ENCODE measurements at regions not wholly inside any gene's neighbourhood (a gene's known extent, or its start where the extent isn't known, plus 50 kb on each side); places are given as distances from the start of the nearest gene placed in this dataset.

- FAIRE-seq, result no peak
- no peak for DNase-seq (ENCODE audit: insufficient read length, low spot score)
These were observed 482.8 kb downstream of the TBC1D22A start for GRCh38 chr22:47245286-47245685.

DNA sequence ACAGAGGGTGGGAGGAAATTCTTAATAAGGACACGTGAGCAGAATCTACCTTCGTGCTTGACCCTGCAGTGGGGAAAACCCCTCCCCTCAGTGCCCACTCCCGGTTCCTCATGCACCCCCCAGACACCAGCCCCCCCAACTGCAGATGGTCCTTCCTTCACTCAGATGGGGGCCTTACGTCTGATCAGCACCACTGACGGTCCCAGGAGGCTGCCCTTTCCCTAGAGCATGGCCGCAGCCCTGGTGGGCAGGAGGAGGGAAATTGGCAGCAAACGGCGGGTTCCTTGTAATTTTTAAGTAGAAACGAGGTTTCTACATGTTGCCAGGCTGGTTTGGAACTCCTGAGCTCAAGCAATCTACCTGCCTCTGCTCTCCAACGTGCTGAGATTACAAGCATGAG, 477.7 kb downstream of the TBC1D22A start:
- FAIRE-seq (no peak), DNase-seq (ENCODE audit: insufficient read length, low spot score) (no peak)
- TF ChIP-seq SPI1 (IDR thresholded peaks at IDR 0.05; ENCODE audit: low read depth, low read length), result no peak
- TF ChIP-seq POLR2AphosphoS5 (IDR thresholded peaks at IDR 0.05; ENCODE audit: low read depth, low read length), result no peak
- no peak for TF ChIP-seq POLR2A (IDR thresholded peaks at IDR 0.05; ENCODE audit: low read depth, low read length)
- no peak for TF ChIP-seq TAF1 (IDR thresholded peaks at IDR 0.05; ENCODE audit: low read depth, low read length)
- no peak for TF ChIP-seq PAX5 (IDR thresholded peaks at IDR 0.05; ENCODE audit: insufficient read depth, low read length, severe bottlenecking)
- no peak for TF ChIP-seq POU2F2 (IDR thresholded peaks at IDR 0.05; ENCODE audit: low read depth, low read length)

More at GRCh38 chr22:47245286-47245685, 482.8 kb downstream of the TBC1D22A start:
- TF ChIP-seq PAX5 (IDR thresholded peaks at IDR 0.05; ENCODE audit: insufficient read depth, low read length, severe bottlenecking), result no peak
- no peak for TF ChIP-seq POLR2AphosphoS5 (IDR thresholded peaks at IDR 0.05; ENCODE audit: low read depth, low read length)

GRCh38 chr22:47239474-47239860, 477.0 kb downstream of the TBC1D22A start:
- DNase-seq (ENCODE audit: insufficient read length, low spot score) (no peak), FAIRE-seq (no peak)
- TF ChIP-seq TAF1 (IDR thresholded peaks at IDR 0.05; ENCODE audit: low read depth, low read length), result no peak
- TF ChIP-seq POLR2A (IDR thresholded peaks at IDR 0.05; ENCODE audit: low read depth, low read length), result no peak
- TF ChIP-seq POLR2AphosphoS5 (IDR thresholded peaks at IDR 0.05; ENCODE audit: low read depth, low read length), result no peak
- TF ChIP-seq POU2F2 (IDR thresholded peaks at IDR 0.05; ENCODE audit: low read depth, low read length), result no peak
- TF ChIP-seq PAX5 (IDR thresholded peaks at IDR 0.05; ENCODE audit: insufficient read depth, low read length, severe bottlenecking), result no peak
- no peak for TF ChIP-seq SPI1 (IDR thresholded peaks at IDR 0.05; ENCODE audit: low read depth, low read length)

GRCh38 chr22:47238690-47239473, 476.4 kb downstream of the TBC1D22A start:
- no peak for DNase-seq (ENCODE audit: insufficient read length, low spot score)
- FAIRE-seq, result no peak

DNA sequence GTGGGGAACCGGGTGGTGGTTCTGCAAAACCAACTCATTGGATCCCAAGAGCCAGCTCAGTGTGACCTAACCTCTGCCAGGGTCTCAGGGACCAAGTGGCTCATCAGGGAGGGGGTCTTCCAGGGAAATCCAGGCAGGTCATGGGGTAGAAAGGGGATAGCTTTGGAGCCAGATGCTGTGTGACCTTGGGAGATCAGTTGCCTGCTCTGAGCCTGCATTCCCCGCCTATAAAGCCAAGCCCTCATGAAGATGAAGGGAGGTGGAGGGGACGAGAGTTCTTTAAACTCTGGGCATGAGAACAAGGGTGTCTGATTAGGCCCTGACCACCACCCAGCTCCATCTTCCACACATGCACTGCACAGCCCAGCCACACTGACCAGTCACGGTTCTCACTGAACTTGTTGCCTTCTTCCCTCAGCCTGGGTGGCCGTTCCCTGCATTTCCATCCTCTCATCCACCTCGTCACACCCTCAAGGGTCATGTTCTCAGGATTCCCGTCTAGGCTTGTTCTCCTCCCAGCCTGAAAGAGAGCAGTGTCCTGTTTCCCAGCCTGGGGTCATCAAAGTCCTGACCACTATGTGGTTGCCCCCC, 475.5 kb downstream of the TBC1D22A start:
- FAIRE-seq (no peak), DNase-seq (ENCODE audit: insufficient read length, low spot score) (no peak)
- TF ChIP-seq POU2F2 (IDR thresholded peaks at IDR 0.05; ENCODE audit: low read depth, low read length) (no peak), POLR2A (IDR thresholded peaks at IDR 0.05; ENCODE audit: low read depth, low read length) (no peak), PAX5 (IDR thresholded peaks at IDR 0.05; ENCODE audit: insufficient read depth, low read length, severe bottlenecking) (no peak), POLR2AphosphoS5 (IDR thresholded peaks at IDR 0.05; ENCODE audit: low read depth, low read length) (no peak), TAF1 (IDR thresholded peaks at IDR 0.05; ENCODE audit: low read depth, low read length) (no peak), SPI1 (IDR thresholded peaks at IDR 0.05; ENCODE audit: low read depth, low read length) (no peak)

More at GRCh38 chr22:47238690-47239473, 476.4 kb downstream of the TBC1D22A start:
- TF ChIP-seq TAF1 (IDR thresholded peaks at IDR 0.05; ENCODE audit: low read depth, low read length), result no peak
- no peak for TF ChIP-seq POLR2AphosphoS5 (IDR thresholded peaks at IDR 0.05; ENCODE audit: low read depth, low read length)
- TF ChIP-seq PAX5 (IDR thresholded peaks at IDR 0.05; ENCODE audit: insufficient read depth, low read length, severe bottlenecking), result no peak
- no peak for TF ChIP-seq SPI1 (IDR thresholded peaks at IDR 0.05; ENCODE audit: low read depth, low read length)
- no peak for TF ChIP-seq POU2F2 (IDR thresholded peaks at IDR 0.05; ENCODE audit: low read depth, low read length)
- TF ChIP-seq POLR2A (IDR thresholded peaks at IDR 0.05; ENCODE audit: low read depth, low read length), result no peak

DNA sequence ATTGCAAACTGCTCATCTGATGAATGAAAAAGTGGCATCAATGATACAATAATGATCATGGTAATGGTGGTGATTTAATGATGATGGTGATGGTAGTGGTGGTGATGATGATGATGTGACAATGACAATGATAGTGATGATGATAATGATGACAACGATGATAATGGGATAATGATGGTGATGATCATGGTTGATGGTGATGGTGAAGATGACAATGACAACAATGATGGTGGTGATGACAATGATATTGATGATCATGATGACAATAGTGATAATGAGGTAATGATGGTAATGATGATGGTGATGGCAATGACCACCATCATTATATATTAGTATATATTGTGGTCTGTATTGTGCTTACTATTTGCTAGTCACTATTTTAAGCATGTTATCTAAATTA, 474.3 kb downstream of the TBC1D22A start:
- FAIRE-seq (no peak), DNase-seq (ENCODE audit: insufficient read length, low spot score) (no peak)
- TF ChIP-seq POU2F2 (IDR thresholded peaks at IDR 0.05; ENCODE audit: low read depth, low read length) (no peak), PAX5 (IDR thresholded peaks at IDR 0.05; ENCODE audit: insufficient read depth, low read length, severe bottlenecking) (no peak), POLR2A (IDR thresholded peaks at IDR 0.05; ENCODE audit: low read depth, low read length) (no peak), TAF1 (IDR thresholded peaks at IDR 0.05; ENCODE audit: low read depth, low read length) (no peak), POLR2AphosphoS5 (IDR thresholded peaks at IDR 0.05; ENCODE audit: low read depth, low read length) (no peak), SPI1 (IDR thresholded peaks at IDR 0.05; ENCODE audit: low read depth, low read length) (no peak)

DNA sequence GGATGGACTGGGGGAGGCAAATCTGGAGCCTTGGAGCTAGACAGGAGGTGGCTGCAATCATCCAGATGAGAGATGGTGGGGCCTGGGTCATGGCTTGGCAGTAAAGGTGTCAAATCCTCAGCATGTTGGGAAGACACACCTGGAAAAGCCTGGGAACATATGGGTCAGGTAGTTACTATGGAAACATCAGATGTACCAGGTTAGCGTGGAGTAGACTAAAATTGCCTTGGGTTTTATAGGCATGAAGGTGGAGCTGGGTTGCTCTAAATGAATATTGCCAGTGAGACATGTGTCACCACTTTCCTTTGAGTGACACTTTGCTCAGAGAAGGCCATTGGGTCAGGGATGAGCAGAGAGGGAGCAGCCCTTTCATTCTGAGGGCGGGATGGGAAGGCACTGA, 473.7 kb downstream of the TBC1D22A start:
- no peak for DNase-seq (ENCODE audit: insufficient read length, low spot score)
- no peak for FAIRE-seq
- TF ChIP-seq POU2F2 (IDR thresholded peaks at IDR 0.05; ENCODE audit: low read depth, low read length), result no peak
- TF ChIP-seq POLR2A (IDR thresholded peaks at IDR 0.05; ENCODE audit: low read depth, low read length), result no peak
- no peak for TF ChIP-seq SPI1 (IDR thresholded peaks at IDR 0.05; ENCODE audit: low read depth, low read length)
- no peak for TF ChIP-seq PAX5 (IDR thresholded peaks at IDR 0.05; ENCODE audit: insufficient read depth, low read length, severe bottlenecking)
- TF ChIP-seq TAF1 (IDR thresholded peaks at IDR 0.05; ENCODE audit: low read depth, low read length), result no peak
- no peak for TF ChIP-seq POLR2AphosphoS5 (IDR thresholded peaks at IDR 0.05; ENCODE audit: low read depth, low read length)

GRCh38 chr22:47233316-47234243, 471.1 kb downstream of the TBC1D22A start:
- DNase-seq (ENCODE audit: insufficient read length, low spot score), result no peak
- no peak for FAIRE-seq
- TF ChIP-seq POLR2A (IDR thresholded peaks at IDR 0.05; ENCODE audit: low read depth, low read length), result no peak
- TF ChIP-seq POLR2AphosphoS5 (IDR thresholded peaks at IDR 0.05; ENCODE audit: low read depth, low read length), result no peak
- TF ChIP-seq TAF1 (IDR thresholded peaks at IDR 0.05; ENCODE audit: low read depth, low read length), result no peak
- TF ChIP-seq SPI1 (IDR thresholded peaks at IDR 0.05; ENCODE audit: low read depth, low read length), result no peak
- TF ChIP-seq PAX5 (IDR thresholded peaks at IDR 0.05; ENCODE audit: insufficient read depth, low read length, severe bottlenecking), result no peak
- no peak for TF ChIP-seq POU2F2 (IDR thresholded peaks at IDR 0.05; ENCODE audit: low read depth, low read length)

- DNase-seq (ENCODE audit: insufficient read length, low spot score) (no peak), FAIRE-seq (no peak)
- TF ChIP-seq POLR2A (IDR thresholded peaks at IDR 0.05; ENCODE audit: low read depth, low read length), result no peak
- no peak for TF ChIP-seq TAF1 (IDR thresholded peaks at IDR 0.05; ENCODE audit: low read depth, low read length)
- no peak for TF ChIP-seq PAX5 (IDR thresholded peaks at IDR 0.05; ENCODE audit: insufficient read depth, low read length, severe bottlenecking)
- TF ChIP-seq POLR2AphosphoS5 (IDR thresholded peaks at IDR 0.05; ENCODE audit: low read depth, low read length), result no peak
- TF ChIP-seq SPI1 (IDR thresholded peaks at IDR 0.05; ENCODE audit: low read depth, low read length), result no peak
- no peak for TF ChIP-seq POU2F2 (IDR thresholded peaks at IDR 0.05; ENCODE audit: low read depth, low read length)
These were observed 470.3 kb downstream of the TBC1D22A start for GRCh38 chr22:47232753-47233152.

Data from GM12891 (cell line).